ENCODE measurements at regions not wholly inside any gene's neighbourhood (a gene's known extent, or its start where the extent isn't known, plus 50 kb on each side); places are given as distances from the start of the nearest gene placed in this dataset.

DNA sequence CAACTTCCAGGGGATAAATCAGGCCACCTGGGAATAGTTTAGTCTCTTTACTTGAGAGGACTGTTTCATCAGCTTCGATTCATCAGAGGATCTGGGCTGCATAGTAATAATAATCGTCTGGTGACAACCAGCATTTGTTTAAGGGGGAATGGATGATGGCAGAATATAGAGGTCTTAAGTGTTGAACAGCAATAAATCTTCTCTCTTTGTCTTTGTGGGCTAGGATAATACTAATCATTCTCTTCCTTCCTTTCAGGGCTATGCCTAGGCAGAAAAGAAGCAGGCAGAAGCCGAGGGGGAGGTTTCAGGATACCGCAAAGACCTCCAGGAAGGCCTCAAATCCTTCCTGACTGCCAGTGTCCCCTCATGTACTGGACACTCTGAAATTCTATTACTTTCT is 150.4 kb upstream of the GAREM1 start:
- intact Hi-C loops (cut with DNase I, micrococcal nuclease) = no loop called here
- no peak overlapping the region for H3K27ac Mint-ChIP-seq
- DNase-seq = no peak
- H3K27me3 Mint-ChIP-seq = peaks cover 6% of the 10 kb centered on the region
- ChIA-PET POLR2A (no interaction called here), CTCF (no interaction called here)
- no peaks in the 10 kb centered on the region for H3K36me3 Mint-ChIP-seq (ENCODE audit: low read depth)
- no peak for ATAC-seq
- no peak overlapping the region for H3K4me3 Mint-ChIP-seq
- no peaks in the 10 kb centered on the region for H3K4me1 Mint-ChIP-seq
- H3K9me3 Mint-ChIP-seq (ENCODE audit: low read depth) = no peaks in the 10 kb centered on the region

DNA sequence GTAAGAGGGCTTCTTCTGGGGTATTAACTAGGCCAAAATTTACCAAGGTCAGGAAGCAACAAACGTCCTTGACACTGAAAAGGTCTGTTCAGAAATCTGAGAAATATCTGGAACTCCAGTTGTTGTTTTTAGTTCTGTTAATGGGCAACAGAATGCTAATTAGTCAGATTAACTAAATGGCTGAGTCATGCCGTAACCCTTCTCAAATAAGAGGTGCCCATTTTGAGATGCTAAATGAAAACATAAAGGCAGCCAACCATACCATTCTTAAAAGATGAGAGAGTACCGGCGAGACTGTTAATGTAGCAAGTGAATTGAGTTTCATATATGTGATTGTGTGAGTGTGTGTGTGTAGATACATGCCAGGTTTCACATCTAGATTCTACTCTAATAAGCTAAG is 147.9 kb upstream of the GAREM1 start:
- DNase-seq (no peak), ATAC-seq (no peak)
- Mint-ChIP-seq H3K4me3 (no peak overlapping the region), H3K4me1 (no peaks in the 10 kb centered on the region), H3K36me3 (ENCODE audit: low read depth) (no peaks in the 10 kb centered on the region), H3K27ac (no peak overlapping the region), H3K9me3 (ENCODE audit: low read depth) (no peaks in the 10 kb centered on the region), H3K27me3 (peaks cover 8% of the 10 kb centered on the region)
- CTCF ChIA-PET = no interaction called here
- intact Hi-C loops (cut with DNase I, micrococcal nuclease) = no loop called here
- POLR2A ChIA-PET = no interaction called here

DNA sequence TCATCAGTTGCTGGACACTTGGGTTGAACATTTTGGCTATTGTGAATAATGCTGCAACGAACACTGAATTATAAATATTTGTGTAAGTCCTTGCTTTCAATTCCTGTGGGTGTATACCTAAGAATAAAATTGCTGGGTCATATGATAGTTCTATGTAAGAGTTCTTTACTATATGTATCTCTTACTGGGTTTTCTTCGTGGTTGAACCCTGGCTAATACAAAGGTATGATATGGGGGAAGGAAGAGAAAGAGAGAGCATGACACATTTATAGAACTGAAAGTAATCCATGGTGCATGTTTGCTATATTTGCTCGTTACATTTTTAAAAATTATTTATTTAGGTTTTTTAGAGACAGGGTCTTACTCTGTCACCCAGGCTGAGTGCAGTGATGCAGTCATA is 143.1 kb upstream of the GAREM1 start:
- peaks cover 7% of the 10 kb centered on the region for H3K27me3 Mint-ChIP-seq

DNA sequence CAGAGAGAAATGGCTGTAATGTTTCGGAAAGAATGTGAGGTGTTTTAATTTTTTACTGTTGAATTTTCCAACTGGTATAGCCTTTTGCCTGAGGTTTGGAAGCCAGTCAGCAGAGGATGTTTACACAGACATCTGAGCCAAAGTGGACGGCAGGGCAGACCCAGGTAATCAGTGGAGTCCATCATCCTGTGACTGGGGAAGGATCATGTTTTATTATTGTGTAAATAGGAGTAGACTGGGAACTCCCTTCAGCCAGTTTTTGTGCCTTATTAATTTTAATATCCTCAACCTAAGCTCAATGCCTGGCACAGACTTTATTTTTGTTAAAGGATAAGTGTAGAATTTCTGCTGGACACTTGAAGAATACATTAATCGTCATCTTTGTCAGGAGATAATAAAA is 142.0 kb upstream of the GAREM1 start:
- POLR2A ChIA-PET = no interaction called here
- intact Hi-C loops (cut with DNase I, micrococcal nuclease) = no loop called here
- H3K4me3 Mint-ChIP-seq = no peak overlapping the region

More for the DNA sequence above, 143.1 kb upstream of the GAREM1 start:
- ChIA-PET POLR2A (no interaction called here), CTCF (interaction anchor here (0.8 kb wide), 1 partner anchor 327 kb away, joined by 3 read pairs; no protein-coding TSS in a partner anchor)
- no peaks in the 10 kb centered on the region for H3K4me1 Mint-ChIP-seq
- no peaks in the 10 kb centered on the region for H3K9me3 Mint-ChIP-seq (ENCODE audit: low read depth)
- intact Hi-C loops (cut with DNase I, micrococcal nuclease) = no loop called here
- H3K36me3 Mint-ChIP-seq (ENCODE audit: low read depth) = no peaks in the 10 kb centered on the region
- DNase-seq = no peak
- H3K27ac Mint-ChIP-seq = no peak overlapping the region
- no peak overlapping the region for H3K4me3 Mint-ChIP-seq
- ATAC-seq = no peak

DNA sequence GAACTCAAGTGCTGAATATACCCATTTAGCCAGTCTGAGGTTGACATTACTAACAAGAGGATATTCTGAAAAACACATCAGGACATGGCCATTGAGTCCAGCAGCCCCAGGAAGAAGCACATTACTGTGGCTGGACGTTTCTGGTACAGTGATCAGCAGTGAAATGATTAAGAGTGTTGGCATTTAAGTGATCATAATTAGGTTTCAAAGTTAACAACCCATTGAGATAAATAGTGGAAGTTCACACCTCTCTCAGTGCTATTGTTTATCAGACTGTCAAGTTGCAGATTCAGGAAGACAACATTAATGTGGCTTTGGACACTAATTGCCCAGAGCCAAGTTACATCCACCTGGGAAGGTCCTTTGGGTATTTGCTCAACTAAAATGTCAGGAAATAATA is 139.5 kb upstream of the GAREM1 start:
- Mint-ChIP-seq H3K4me1 (no peaks in the 10 kb centered on the region), H3K27me3 (peaks cover 15% of the 10 kb centered on the region), H3K4me3 (no peak overlapping the region), H3K9me3 (ENCODE audit: low read depth) (no peaks in the 10 kb centered on the region), H3K27ac (no peak overlapping the region), H3K36me3 (ENCODE audit: low read depth) (no peaks in the 10 kb centered on the region)
- no peak for DNase-seq
- POLR2A ChIA-PET = no interaction called here
- no peak for ATAC-seq
- intact Hi-C loops (cut with DNase I, micrococcal nuclease) = no loop called here
- CTCF ChIA-PET = no interaction called here

More for the DNA sequence above, 142.0 kb upstream of the GAREM1 start:
- no peaks in the 10 kb centered on the region for H3K36me3 Mint-ChIP-seq (ENCODE audit: low read depth)
- peaks cover 9% of the 10 kb centered on the region for H3K27me3 Mint-ChIP-seq
- H3K27ac Mint-ChIP-seq = no peak overlapping the region
- H3K4me1 Mint-ChIP-seq = no peaks in the 10 kb centered on the region
- ATAC-seq (no peak), DNase-seq (no peak)
- no peaks in the 10 kb centered on the region for H3K9me3 Mint-ChIP-seq (ENCODE audit: low read depth)
- CTCF ChIA-PET = no interaction called here

DNA sequence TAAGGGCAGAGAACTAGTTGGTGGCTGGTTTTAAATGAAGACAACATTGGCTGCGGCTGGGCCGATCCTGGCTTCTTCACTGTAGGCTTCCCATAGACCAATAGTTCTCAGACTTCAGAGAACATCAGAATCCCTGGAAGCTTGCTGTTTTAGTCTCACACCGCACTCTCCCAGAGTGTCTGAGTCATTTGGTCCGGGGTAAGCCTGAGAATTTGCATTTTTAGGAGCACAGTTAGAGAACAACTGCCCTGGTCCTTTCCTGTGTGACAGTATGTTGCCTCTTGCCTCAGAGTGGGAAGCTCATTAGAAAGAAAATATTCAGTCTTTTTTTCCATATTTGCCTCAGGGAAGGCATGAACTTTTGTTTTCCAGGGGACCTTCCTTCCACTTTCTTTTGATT is 137.1 kb upstream of the GAREM1 start:
- Mint-ChIP-seq H3K9me3 (ENCODE audit: low read depth) (no peaks in the 10 kb centered on the region), H3K4me1 (no peaks in the 10 kb centered on the region), H3K4me3 (no peak overlapping the region), H3K36me3 (ENCODE audit: low read depth) (no peaks in the 10 kb centered on the region), H3K27me3 (peaks cover 13% of the 10 kb centered on the region), H3K27ac (no peak overlapping the region)
- POLR2A ChIA-PET = no interaction called here
- ATAC-seq = no peak
- intact Hi-C loops (cut with DNase I, micrococcal nuclease) = no loop called here
- CTCF ChIA-PET = no interaction called here
- DNase-seq = no peak

DNA sequence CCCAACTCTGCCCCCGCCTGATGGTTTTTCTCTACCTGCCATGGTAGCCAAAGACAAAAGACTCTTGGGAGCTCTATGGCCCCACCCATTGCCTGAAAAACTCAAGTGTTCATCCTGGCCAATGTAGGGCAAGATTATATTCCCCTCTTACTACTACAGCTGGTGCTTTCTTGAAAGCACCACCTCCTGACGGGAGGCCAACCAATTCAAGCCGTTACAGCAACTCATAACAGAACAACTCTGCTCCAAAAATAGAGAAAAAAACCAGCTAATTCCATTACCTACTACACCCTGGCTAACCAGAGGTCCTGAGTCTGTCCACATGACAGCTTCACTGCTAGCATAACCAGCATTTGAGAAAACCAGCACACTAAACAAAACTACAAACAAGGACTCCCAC is 127.5 kb upstream of the GAREM1 start:
- Mint-ChIP-seq H3K4me3 (no peak overlapping the region), H3K4me1 (no peaks in the 10 kb centered on the region), H3K9me3 (ENCODE audit: low read depth) (peaks cover 2% of the 10 kb centered on the region), H3K27me3 (peaks cover 2% of the 10 kb centered on the region), H3K27ac (no peak overlapping the region), H3K36me3 (ENCODE audit: low read depth) (no peaks in the 10 kb centered on the region)
- intact Hi-C loops (cut with DNase I, micrococcal nuclease) = no loop called here
- ATAC-seq (no peak), DNase-seq (no peak)
- ChIA-PET POLR2A (no interaction called here), CTCF (no interaction called here)

DNA sequence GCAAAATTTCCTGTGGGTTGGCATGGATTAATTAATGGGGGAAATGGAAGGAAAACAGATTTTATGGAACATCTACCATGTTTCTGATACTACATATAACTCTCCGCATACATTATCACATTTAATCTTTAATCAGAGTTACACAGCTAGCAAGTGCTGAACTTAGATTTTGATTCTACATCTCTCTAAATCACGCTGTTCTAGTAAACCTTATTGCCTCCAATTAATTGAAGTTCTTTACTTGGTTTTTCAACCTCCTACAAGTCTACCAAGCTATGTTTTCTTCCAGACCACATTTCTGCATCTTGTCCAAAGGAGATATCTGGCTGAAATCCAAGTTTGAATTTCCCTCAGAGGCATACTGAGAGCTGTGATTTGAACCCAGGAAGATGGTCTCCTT is 125.8 kb upstream of the GAREM1 start:
- intact Hi-C loops (cut with DNase I, micrococcal nuclease) = no loop called here
- H3K27ac Mint-ChIP-seq = no peak overlapping the region
- ChIA-PET CTCF (interaction anchor here (1.0 kb wide), 1 partner anchor 120 kb away, joined by 3 read pairs; no protein-coding TSS in a partner anchor), POLR2A (no interaction called here)
- H3K36me3 Mint-ChIP-seq (ENCODE audit: low read depth) = no peaks in the 10 kb centered on the region
- H3K9me3 Mint-ChIP-seq (ENCODE audit: low read depth) = peaks cover 2% of the 10 kb centered on the region
- H3K4me3 Mint-ChIP-seq = no peak overlapping the region
- H3K4me1 Mint-ChIP-seq = no peaks in the 10 kb centered on the region
- H3K27me3 Mint-ChIP-seq = peaks cover 2% of the 10 kb centered on the region
- DNase-seq (no peak), ATAC-seq (no peak)

DNA sequence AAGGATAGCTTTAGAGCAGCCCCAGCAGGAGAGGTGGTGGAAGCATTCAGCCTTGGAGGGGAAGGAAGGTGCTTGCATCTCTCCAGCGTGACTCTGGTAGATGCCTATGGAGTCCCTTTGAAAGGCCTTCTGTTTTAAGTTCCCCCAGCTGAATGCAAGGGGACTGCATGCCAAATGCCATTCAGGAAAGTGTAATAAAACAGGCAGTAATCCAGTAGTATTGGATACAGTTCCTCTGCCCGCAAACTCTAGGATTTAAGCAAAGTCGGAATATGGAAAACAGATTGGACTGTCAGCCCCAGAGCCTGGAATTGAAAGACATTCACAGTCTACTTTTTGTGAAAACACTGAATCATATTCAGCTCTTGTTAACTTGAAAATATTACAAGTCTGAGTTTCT is 125.2 kb upstream of the GAREM1 start:
- Mint-ChIP-seq H3K4me1 (no peaks in the 10 kb centered on the region), H3K27me3 (peaks cover 2% of the 10 kb centered on the region), H3K4me3 (no peak overlapping the region), H3K9me3 (ENCODE audit: low read depth) (peaks cover 2% of the 10 kb centered on the region), H3K36me3 (ENCODE audit: low read depth) (no peaks in the 10 kb centered on the region), H3K27ac (no peak overlapping the region)
- intact Hi-C loops (cut with DNase I, micrococcal nuclease) = no loop called here
- ChIA-PET POLR2A (no interaction called here), CTCF (interaction anchor here (1.0 kb wide), 1 partner anchor 121 kb away, joined by 3 read pairs; no protein-coding TSS in a partner anchor)
- DNase-seq (no peak), ATAC-seq (no peak)

DNA sequence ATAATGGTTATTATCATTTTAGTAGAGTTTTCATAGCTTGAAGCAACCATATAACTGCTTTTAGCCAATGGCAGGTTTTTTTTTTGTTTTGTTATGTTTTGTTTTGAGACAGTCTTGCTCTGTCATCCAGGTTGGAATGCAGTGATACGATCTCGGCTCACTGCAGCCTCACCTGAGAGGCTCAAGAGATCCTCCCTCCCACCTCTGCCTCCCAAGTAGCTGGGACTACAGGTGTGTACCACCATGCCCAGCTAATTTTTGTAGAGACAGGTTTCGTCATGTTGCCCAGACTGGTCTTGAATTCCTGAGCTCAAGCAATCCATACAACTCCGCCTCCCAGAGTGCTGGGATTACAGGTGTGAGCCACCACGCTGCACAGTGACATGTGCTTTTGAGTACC is 117.5 kb upstream of the GAREM1 start:
- no peaks in the 10 kb centered on the region for H3K36me3 Mint-ChIP-seq (ENCODE audit: low read depth)
- POLR2A ChIA-PET = no interaction called here
- DNase-seq = no peak

DNA sequence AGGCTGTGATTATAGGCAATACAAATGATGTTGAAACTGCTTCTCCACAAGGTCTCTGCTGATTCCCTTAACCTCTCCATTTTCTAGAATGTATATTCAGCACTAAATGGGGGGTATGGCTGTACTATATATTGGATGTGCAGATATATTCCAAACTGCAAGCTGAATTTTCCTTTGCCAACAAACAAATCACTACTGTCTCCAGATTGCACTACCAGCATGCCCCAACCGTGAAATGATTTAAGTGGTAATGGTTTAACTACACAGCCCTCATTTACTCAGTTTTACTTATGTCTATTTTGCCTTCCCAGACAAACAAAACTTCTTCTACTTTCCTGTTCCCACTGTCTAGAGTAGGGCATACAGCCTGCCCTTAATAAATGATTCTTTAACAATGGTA is 112.7 kb upstream of the GAREM1 start:
- ChIA-PET CTCF (interaction anchor here (0.7 kb wide), 1 partner anchor 52 kb away, joined by 3 read pairs; no protein-coding TSS in a partner anchor), POLR2A (no interaction called here)
- no peak for DNase-seq
- Mint-ChIP-seq H3K27ac (no peak overlapping the region), H3K4me3 (no peak overlapping the region), H3K9me3 (ENCODE audit: low read depth) (peaks cover 6% of the 10 kb centered on the region), H3K36me3 (ENCODE audit: low read depth) (no peaks in the 10 kb centered on the region), H3K4me1 (no peaks in the 10 kb centered on the region), H3K27me3 (peaks cover 9% of the 10 kb centered on the region)
- no peak for ATAC-seq
- intact Hi-C loops (cut with DNase I, micrococcal nuclease) = no loop called here

More for the DNA sequence above, 117.5 kb upstream of the GAREM1 start:
- peaks cover 10% of the 10 kb centered on the region for H3K9me3 Mint-ChIP-seq (ENCODE audit: low read depth)
- CTCF ChIA-PET = no interaction called here
- H3K4me3 Mint-ChIP-seq = no peak overlapping the region
- ATAC-seq = no peak
- no peaks in the 10 kb centered on the region for H3K4me1 Mint-ChIP-seq
- H3K27ac Mint-ChIP-seq = no peak overlapping the region
- H3K27me3 Mint-ChIP-seq = no peaks in the 10 kb centered on the region
- intact Hi-C loops (cut with DNase I, micrococcal nuclease) = no loop called here

DNA sequence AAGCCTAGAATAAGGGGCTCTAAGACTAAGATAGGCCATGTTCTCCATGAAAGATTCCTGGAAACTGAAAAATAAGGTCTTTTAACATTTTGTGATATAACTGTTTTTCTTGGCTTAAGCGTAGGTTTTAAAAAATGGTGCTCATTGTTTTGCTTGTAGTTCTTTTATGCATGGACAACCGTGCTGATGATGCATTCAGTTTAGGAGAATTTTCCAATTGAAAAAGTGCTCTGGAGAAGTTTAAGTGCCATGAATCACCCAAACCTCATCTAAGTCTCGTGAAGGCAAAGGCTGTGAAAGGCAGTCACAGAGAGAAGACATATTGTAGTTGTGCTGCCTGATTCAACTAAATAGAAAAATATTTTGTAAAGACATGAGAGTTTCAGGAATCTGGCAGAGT is 111.8 kb upstream of the GAREM1 start:
- Mint-ChIP-seq H3K4me3 (no peak overlapping the region), H3K36me3 (ENCODE audit: low read depth) (no peaks in the 10 kb centered on the region), H3K27me3 (peaks cover 9% of the 10 kb centered on the region), H3K27ac (no peak overlapping the region), H3K9me3 (ENCODE audit: low read depth) (peaks cover 6% of the 10 kb centered on the region), H3K4me1 (no peaks in the 10 kb centered on the region)
- ChIA-PET CTCF (interaction anchor here (0.9 kb wide), 1 partner anchor 542 kb away, joined by 3 read pairs; no protein-coding TSS in a partner anchor), POLR2A (no interaction called here)
- DNase-seq (no peak), ATAC-seq (no peak)
- intact Hi-C loops (cut with DNase I, micrococcal nuclease) = no loop called here

DNA sequence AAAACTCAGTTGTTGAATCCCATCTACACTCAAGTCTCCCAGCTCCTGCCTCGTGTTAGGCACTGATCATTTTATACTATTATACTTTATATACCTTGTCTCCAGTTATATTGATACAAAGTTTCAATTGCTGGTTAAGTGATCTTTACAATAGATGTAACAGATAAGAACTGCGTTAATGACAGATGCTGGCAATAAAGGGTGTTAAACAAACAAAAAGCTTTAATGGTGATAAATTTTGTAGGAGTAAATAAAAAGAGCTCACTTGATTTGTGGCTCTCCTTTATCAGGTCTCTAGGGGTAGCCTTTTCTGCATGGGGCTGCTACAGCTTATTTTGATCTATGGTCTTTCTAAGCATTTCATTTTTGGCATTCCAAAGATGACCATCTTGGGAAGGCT is 106.9 kb upstream of the GAREM1 start:
- ChIA-PET POLR2A (no interaction called here), CTCF (no interaction called here)
- peaks cover 6% of the 10 kb centered on the region for H3K9me3 Mint-ChIP-seq (ENCODE audit: low read depth)
- ATAC-seq (no peak), DNase-seq (no peak)
- peaks cover 20% of the 10 kb centered on the region for H3K27me3 Mint-ChIP-seq
- intact Hi-C loops (cut with DNase I, micrococcal nuclease) = no loop called here
- H3K36me3 Mint-ChIP-seq (ENCODE audit: low read depth) = no peaks in the 10 kb centered on the region
- H3K4me3 Mint-ChIP-seq = no peak overlapping the region
- H3K4me1 Mint-ChIP-seq = no peaks in the 10 kb centered on the region
- no peak overlapping the region for H3K27ac Mint-ChIP-seq
